SU-DHL-6 (cell line): ENCODE measurements at regions not wholly inside any gene's neighbourhood (a gene's known extent, or its start where the extent isn't known, plus 50 kb on each side); places are given as distances from the start of the nearest gene placed in this dataset.

ENCODE experiments used
- H2AFZ ChIP-seq: fragments of 200-600 bp; sonication (generic); 2 replicates; pipeline ENCODE4 v1.6.1; 2014; ENCODE audit warnings: low read depth, mild to moderate bottlenecking, moderate library complexity, mixed read lengths, antibody characterized with exemption, low read length; ENCODE audit not compliant: severe bottlenecking
- H3F3A ChIP-seq: fragments of 200-600 bp; shearing (Covaris generic); 2 replicates; pipeline ENCODE4 v1.6.0; 2016; ENCODE audit warnings: antibody characterized with exemption, mild to moderate bottlenecking; ENCODE audit not compliant: insufficient read depth
- H3K27ac ChIP-seq: fragments of 200-600 bp; sonication (generic); 2 replicates; pipeline ENCODE4 v1.5.1; 2016; ENCODE audit warnings: low read depth, mild to moderate bottlenecking, low read length, moderate library complexity, mixed read lengths
- H3K27me3 ChIP-seq: fragments of 200-600 bp; sonication (generic), shearing (Covaris generic); 2 replicates; pipeline ENCODE4 v1.6.0; 2014; ENCODE audit warnings: mild to moderate bottlenecking, low read length
- H3K36me3 ChIP-seq: fragments of 200-600 bp; sonication (generic); 2 replicates; pipeline ENCODE4 v1.6.1; 2014; ENCODE audit warnings: mild to moderate bottlenecking, low read length, mixed read lengths
- H3K4me2 ChIP-seq: fragments of 300-600, 200-600 bp; shearing (Covaris generic), sonication (generic); 2 replicates; pipeline ENCODE4 v1.6.0; 2014; ENCODE audit warnings: low read length, low read depth, mild to moderate bottlenecking; ENCODE audit not compliant: poor library complexity, severe bottlenecking
- H3K4me3 ChIP-seq: fragments of 200-600 bp; sonication (generic); 2 replicates; pipeline ENCODE4 v1.5.1; 2014; ENCODE audit warnings: antibody characterized with exemption, low read length, mild to moderate bottlenecking, mixed read lengths; ENCODE audit not compliant: insufficient read depth, poor library complexity, severe bottlenecking
- H3K79me2 ChIP-seq: fragments of 200-600 bp; sonication (generic); 2 replicates; pipeline ENCODE4 v1.6.1; 2014; ENCODE audit warnings: mild to moderate bottlenecking, low read length, moderate library complexity; ENCODE audit not compliant: insufficient read depth
- H3K9ac ChIP-seq: fragments of 200-600 bp; sonication (generic); 2 replicates; pipeline ENCODE4 v1.7.0; 2014; ENCODE audit warnings: mild to moderate bottlenecking, low read length
- H3K9me2 ChIP-seq: fragments of 200-600 bp; sonication (generic); replicated peaks from 2 replicates; pipeline ENCODE4 v1.6.1; 2014; ENCODE audit warnings: low read length; ENCODE audit not compliant: insufficient read depth
- H3K9me3 ChIP-seq: fragments of 200-600 bp; sonication (generic); 2 replicates; pipeline ENCODE4 v1.6.1; 2014; ENCODE audit warnings: low read length, mixed read lengths; ENCODE audit not compliant: insufficient read depth
- H4K20me1 ChIP-seq: fragments of 200-600 bp; sonication (generic); 2 replicates; pipeline ENCODE4 v1.6.1; 2014; ENCODE audit warnings: low read depth, mild to moderate bottlenecking, antibody characterized with exemption, low read length, moderate library complexity, mixed read lengths
- EZH2phosphoT487 ChIP-seq: fragments of 200-600 bp; sonication (generic), shearing (Covaris generic); conservative IDR thresholded peaks from 2 replicates; pipeline ENCODE4 v1.6.1; 2018; ENCODE audit warnings: mild to moderate bottlenecking, antibody characterized with exemption, low read length, moderate library complexity, mixed read lengths
- TF ChIP-seq, protein P1 (sequence below): fragments of 200-600 bp; sonication (generic); IDR thresholded peaks from one replicate; pipeline ENCODE4 v1.5.1; 2017; ENCODE audit warnings: antibody characterized with exemption, mild to moderate bottlenecking, low read length, moderate library complexity; ENCODE audit not compliant: insufficient read depth, poor library complexity, severe bottlenecking

DNA sequence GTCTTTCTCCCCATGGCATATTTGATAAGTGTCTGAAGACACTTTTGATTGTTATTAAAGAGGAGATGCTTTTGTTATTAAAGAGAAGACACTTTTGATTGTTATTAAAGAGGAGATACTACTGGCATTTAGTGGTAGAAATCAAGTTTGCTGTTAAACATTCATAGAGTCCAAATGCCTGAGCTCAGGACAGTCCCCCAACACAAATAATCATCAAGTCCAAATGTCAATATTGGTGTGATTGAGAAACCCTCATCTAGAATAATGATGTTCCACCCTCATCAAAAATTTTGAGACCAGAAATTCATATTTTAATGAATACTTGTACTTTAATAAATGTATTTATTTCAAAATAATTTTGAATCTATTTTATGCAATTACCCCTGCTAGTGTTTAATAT, 1412.9 kb upstream of the PCDH7 start:
- H3K4me2 ChIP-seq: no peak overlapping the region
- H3K27ac ChIP-seq: no peak overlapping the region
- no peaks in the 10 kb centered on the region for H3K36me3 ChIP-seq
- H3K4me3 ChIP-seq: no peak overlapping the region
- H2AFZ ChIP-seq: no peak overlapping the region
- H3K9me2 ChIP-seq: no peaks in the 10 kb centered on the region
- H4K20me1 ChIP-seq: no peaks in the 10 kb centered on the region
- H3F3A ChIP-seq: no peaks in the 10 kb centered on the region
- H3K9ac ChIP-seq: no peak overlapping the region
- TF ChIP-seq, protein P1, sequence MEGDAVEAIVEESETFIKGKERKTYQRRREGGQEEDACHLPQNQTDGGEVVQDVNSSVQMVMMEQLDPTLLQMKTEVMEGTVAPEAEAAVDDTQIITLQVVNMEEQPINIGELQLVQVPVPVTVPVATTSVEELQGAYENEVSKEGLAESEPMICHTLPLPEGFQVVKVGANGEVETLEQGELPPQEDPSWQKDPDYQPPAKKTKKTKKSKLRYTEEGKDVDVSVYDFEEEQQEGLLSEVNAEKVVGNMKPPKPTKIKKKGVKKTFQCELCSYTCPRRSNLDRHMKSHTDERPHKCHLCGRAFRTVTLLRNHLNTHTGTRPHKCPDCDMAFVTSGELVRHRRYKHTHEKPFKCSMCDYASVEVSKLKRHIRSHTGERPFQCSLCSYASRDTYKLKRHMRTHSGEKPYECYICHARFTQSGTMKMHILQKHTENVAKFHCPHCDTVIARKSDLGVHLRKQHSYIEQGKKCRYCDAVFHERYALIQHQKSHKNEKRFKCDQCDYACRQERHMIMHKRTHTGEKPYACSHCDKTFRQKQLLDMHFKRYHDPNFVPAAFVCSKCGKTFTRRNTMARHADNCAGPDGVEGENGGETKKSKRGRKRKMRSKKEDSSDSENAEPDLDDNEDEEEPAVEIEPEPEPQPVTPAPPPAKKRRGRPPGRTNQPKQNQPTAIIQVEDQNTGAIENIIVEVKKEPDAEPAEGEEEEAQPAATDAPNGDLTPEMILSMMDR: no peak
- no peak for TF ChIP-seq EZH2phosphoT487
- H3K79me2 ChIP-seq: no peaks in the 10 kb centered on the region
- no peaks in the 10 kb centered on the region for H3K9me3 ChIP-seq
- no peaks in the 10 kb centered on the region for H3K27me3 ChIP-seq

DNA sequence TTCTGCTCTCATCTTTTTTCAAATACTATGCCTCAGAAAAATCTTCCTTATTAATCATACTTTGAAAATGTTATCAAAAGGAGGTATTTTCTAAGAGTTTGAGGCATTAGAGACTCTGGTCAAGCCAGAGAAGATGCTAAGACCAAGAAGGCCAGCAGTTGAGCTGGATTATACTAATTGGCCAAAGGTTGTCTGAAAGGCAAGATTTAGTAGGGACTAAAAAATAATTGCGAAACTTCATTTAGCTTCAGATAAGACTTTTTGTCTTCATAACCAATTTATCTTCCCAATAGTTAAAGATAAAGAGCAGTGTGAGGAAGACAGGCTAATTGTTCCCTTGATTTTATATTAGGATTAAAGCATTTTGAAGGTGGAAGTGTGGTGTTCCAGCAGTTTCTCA, 1412.4 kb upstream of the PCDH7 start:
- TF ChIP-seq, protein P1: no peak
- TF ChIP-seq EZH2phosphoT487: no peak
- Histone ChIP-seq H3K9me3 (no peaks in the 10 kb centered on the region), H3K79me2 (no peaks in the 10 kb centered on the region)

DNA sequence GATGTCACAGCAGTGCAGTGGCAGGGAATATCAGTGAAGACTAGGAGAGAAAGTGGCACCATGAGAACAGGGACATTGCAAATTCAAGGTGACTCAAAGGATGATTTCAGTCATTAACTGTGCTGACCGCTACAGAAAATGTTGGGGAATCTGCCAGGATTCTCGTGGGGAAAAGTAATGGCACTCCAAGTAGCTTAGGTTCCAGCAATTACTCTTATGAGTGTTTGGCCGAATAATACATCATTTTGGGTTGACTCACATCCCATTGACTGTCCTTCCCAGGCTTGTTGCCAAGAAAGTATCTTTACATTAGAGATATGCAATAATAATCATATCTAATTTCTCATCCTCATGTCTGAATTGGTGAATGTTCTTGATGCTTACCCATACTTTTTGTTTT, 1411.1 kb upstream of the PCDH7 start:
- H2AFZ ChIP-seq: peak overlapping the region; percentile 83
- no peaks in the 10 kb centered on the region for H3K27me3 ChIP-seq
- H3K9me3 ChIP-seq: no peaks in the 10 kb centered on the region
- no peaks in the 10 kb centered on the region for H3F3A ChIP-seq
- H3K9me2 ChIP-seq: no peaks in the 10 kb centered on the region
- H3K79me2 ChIP-seq: no peaks in the 10 kb centered on the region
- H3K9ac ChIP-seq: no peak overlapping the region
- TF ChIP-seq, protein P1: no peak
- no peak for TF ChIP-seq EZH2phosphoT487
- no peak overlapping the region for H3K4me3 ChIP-seq
- H4K20me1 ChIP-seq: no peaks in the 10 kb centered on the region
- no peak overlapping the region for H3K4me2 ChIP-seq
- no peak overlapping the region for H3K27ac ChIP-seq
- no peaks in the 10 kb centered on the region for H3K36me3 ChIP-seq

More for the DNA sequence above, 1412.4 kb upstream of the PCDH7 start:
- Histone ChIP-seq H3K27me3 (no peaks in the 10 kb centered on the region), H4K20me1 (no peaks in the 10 kb centered on the region), H3F3A (no peaks in the 10 kb centered on the region), H3K4me2 (no peak overlapping the region), H3K4me3 (no peak overlapping the region), H3K36me3 (no peaks in the 10 kb centered on the region), H3K9ac (no peak overlapping the region), H3K9me2 (no peaks in the 10 kb centered on the region), H3K27ac (no peak overlapping the region), H2AFZ (no peak overlapping the region)

DNA sequence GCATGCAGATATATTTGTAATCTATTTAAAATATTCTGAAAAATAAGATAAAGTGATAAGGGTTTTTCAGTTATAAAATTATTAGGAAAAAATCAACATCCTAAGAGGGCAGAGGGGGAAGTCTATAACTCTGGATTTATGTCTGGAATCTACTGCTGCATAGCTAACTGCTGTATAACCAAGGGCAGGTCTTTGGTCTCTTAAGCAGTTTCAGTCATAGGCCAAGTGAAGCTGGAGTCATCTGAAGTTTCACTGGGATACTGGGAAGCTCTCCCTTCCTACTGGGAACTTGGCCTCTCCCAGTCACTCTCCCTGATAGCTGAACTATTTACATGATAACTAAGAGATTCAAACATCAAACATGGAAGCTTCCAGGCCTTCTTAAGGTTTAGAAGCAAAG, 1409.9 kb upstream of the PCDH7 start:
- H4K20me1 ChIP-seq: no peaks in the 10 kb centered on the region
- no peak overlapping the region for H3K27ac ChIP-seq
- no peaks in the 10 kb centered on the region for H3K9me2 ChIP-seq
- no peaks in the 10 kb centered on the region for H3K79me2 ChIP-seq
- no peaks in the 10 kb centered on the region for H3K27me3 ChIP-seq
- no peaks in the 10 kb centered on the region for H3K36me3 ChIP-seq
- H3K9me3 ChIP-seq: no peaks in the 10 kb centered on the region
- H3K4me2 ChIP-seq: peak overlapping the region; percentile 49
- H3K9ac ChIP-seq: no peak overlapping the region
- no peak for TF ChIP-seq EZH2phosphoT487
- TF ChIP-seq, protein P1: no peak
- H2AFZ ChIP-seq: peak overlapping the region; percentile 83
- no peaks in the 10 kb centered on the region for H3F3A ChIP-seq
- H3K4me3 ChIP-seq: no peak overlapping the region
